GM23248 (cell line): ENCODE measurements at regions not wholly inside any gene's neighbourhood (a gene's known extent, or its start where the extent isn't known, plus 50 kb on each side); places are given as distances from the start of the nearest gene placed in this dataset.
A peak's percentile ranks its signal among the peaks of the same experiment; 100 is the strongest.

Source experiments
- DNase-seq: peaks from one replicate; pipeline ENCODE4 v3.0.0-alpha.2; 2015
- H2AFZ ChIP-seq: fragments of 200-600 bp; sonication (generic); 2 replicates; pipeline ENCODE4 v1.6.1; 2016; ENCODE audit warnings: antibody characterized with exemption
- H3F3A ChIP-seq: fragments of 200-600 bp; sonication (generic); 2 replicates; pipeline ENCODE4 v1.6.1; 2016; ENCODE audit warnings: mild to moderate bottlenecking, antibody characterized with exemption, mixed run types; ENCODE audit not compliant: insufficient read depth
- H3K27ac ChIP-seq: fragments of 200-600 bp; sonication (generic); 2 replicates; pipeline ENCODE4 v1.5.1; 2016; ENCODE audit warnings: mild to moderate bottlenecking
- H3K27me3 ChIP-seq: fragments of 200-600 bp; sonication (generic); replicated peaks from 2 replicates; pipeline ENCODE4 v1.6.1; 2016; ENCODE audit warnings: mild to moderate bottlenecking; ENCODE audit not compliant: insufficient read depth
- H3K36me3 ChIP-seq: fragments of 200-600 bp; sonication (generic); 2 replicates; pipeline ENCODE4 v1.6.1; 2016; ENCODE audit warnings: low read depth, mild to moderate bottlenecking
- H3K4me1 ChIP-seq: fragments of 200-600 bp; sonication (generic); 2 replicates; pipeline ENCODE4 v1.6.1; 2016; ENCODE audit warnings: mild to moderate bottlenecking; ENCODE audit not compliant: insufficient read depth
- H3K4me2 ChIP-seq: fragments of 200-600 bp; sonication (generic); one replicate; pipeline ENCODE4 v1.6.1; 2016; ENCODE audit warnings: mild to moderate bottlenecking; ENCODE audit not compliant: unreplicated experiment
- H3K4me3 ChIP-seq: fragments of 200-600 bp; sonication (generic); 2 replicates; pipeline ENCODE4 v1.5.1; 2016; ENCODE audit warnings: mild to moderate bottlenecking
- H3K79me2 ChIP-seq: fragments of 200-600 bp; sonication (generic); 2 replicates; pipeline ENCODE4 v1.6.1; 2016; ENCODE audit warnings: mild to moderate bottlenecking; ENCODE audit not compliant: insufficient read depth
- H3K9ac ChIP-seq: fragments of 200-600 bp; sonication (generic); 2 replicates; pipeline ENCODE4 v1.6.1; 2016; ENCODE audit warnings: mild to moderate bottlenecking
- H3K9me2 ChIP-seq: fragments of 200-600 bp; sonication (generic); 2 replicates; pipeline ENCODE4 v1.6.1; 2016; ENCODE audit warnings: mixed run types, mild to moderate bottlenecking, moderate library complexity; ENCODE audit not compliant: insufficient read depth
- H3K9me3 ChIP-seq: fragments of 200-600 bp; sonication (generic); one replicate; pipeline ENCODE4 v1.6.1; 2017; ENCODE audit warnings: low read depth
- H4K20me1 ChIP-seq: fragments of 200-600 bp; sonication (generic); 2 replicates; pipeline ENCODE4 v1.6.0; 2016; ENCODE audit not compliant: insufficient read depth
- EZH2 ChIP-seq: fragments of 200-600 bp; sonication (generic); IDR thresholded peaks from 2 replicates; pipeline ENCODE4 v1.6.1; 2018; ENCODE audit warnings: antibody characterized with exemption, mild to moderate bottlenecking; ENCODE audit not compliant: insufficient read depth, poor library complexity, severe bottlenecking
- EZH2phosphoT487 ChIP-seq: fragments of 200-600 bp; sonication (generic); IDR thresholded peaks from 2 replicates; pipeline ENCODE4 v1.6.1; 2018; ENCODE audit warnings: antibody characterized with exemption, moderate library complexity, mild to moderate bottlenecking, low read depth; ENCODE audit not compliant: insufficient read depth
- WGBS, 2 experiments: methylation state at CpG; one replicate each; pipeline ENCODE4 v1.1.6; 2015 to 2017; ENCODE audit warnings: low lambda C conversion rate in 2 of 2, low coverage in 1 of 2; ENCODE audit errors: missing lambda C conversion rate in 2 of 2; 5-methylcytosine and 5-hydroxymethylcytosine counted together
- in situ Hi-C: fragments of 300-500 bp; cut with MboI; formaldehyde crosslinking; loops from 2 replicates; pipeline ENCODE4 v1.15.0; 2020

- H3K9ac ChIP-seq: no peak overlapping the region
- H3K79me2 ChIP-seq: no peaks in the 10 kb centered on the region
- H3K4me3 ChIP-seq: no peak overlapping the region
- no peak overlapping the region for H3K27ac ChIP-seq
- TF ChIP-seq EZH2 (no peak), EZH2phosphoT487 (no peak)
- no peak for DNase-seq
- WGBS, 2 experiments: 36 to 54% methylated on average over 2 of the region's 2 CpGs
- H3K9me2 ChIP-seq: no peaks in the 10 kb centered on the region
- H4K20me1 ChIP-seq: no peaks in the 10 kb centered on the region
- no peak overlapping the region for H3K4me2 ChIP-seq
- H3F3A ChIP-seq: 0 out of 2 replicates have a peak, but pooled peaks cover 10% of the 10 kb centered on the region
- in situ Hi-C loops: no loop called here
- no peak overlapping the region for H2AFZ ChIP-seq
- no peaks in the 10 kb centered on the region for H3K9me3 ChIP-seq
- no peaks in the 10 kb centered on the region for H3K36me3 ChIP-seq
- H3K27me3 ChIP-seq: no peaks in the 10 kb centered on the region
- 0 out of 2 replicates have a peak, but pooled peaks cover 10% of the 10 kb centered on the region for H3K4me1 ChIP-seq
These were observed 172.8 kb upstream of the PTGFR start for GRCh38 chr1:78318011-78318410.

- in situ Hi-C loops: no loop called here
- DNase-seq: no peak
- H3K79me2 ChIP-seq: no peaks in the 10 kb centered on the region
- H3K9me2 ChIP-seq: no peaks in the 10 kb centered on the region
- H3K36me3 ChIP-seq: no peaks in the 10 kb centered on the region
- no peak for TF ChIP-seq EZH2
- no peak for TF ChIP-seq EZH2phosphoT487
- H3K4me1 ChIP-seq: 0 out of 2 replicates have a peak, but pooled peaks cover 16% of the 10 kb centered on the region
- H3K4me2 ChIP-seq: no peak overlapping the region
- no peak overlapping the region for H3K9ac ChIP-seq
- H3F3A ChIP-seq: 0 out of 2 replicates have a peak, but pooled peaks cover 10% of the 10 kb centered on the region
- H3K27ac ChIP-seq: no peak overlapping the region
- WGBS, 2 experiments: 89 to 98% methylated on average over 2 of the region's 2 CpGs
- no peaks in the 10 kb centered on the region for H3K27me3 ChIP-seq
- no peaks in the 10 kb centered on the region for H3K9me3 ChIP-seq
- H4K20me1 ChIP-seq: no peaks in the 10 kb centered on the region
- H3K4me3 ChIP-seq: no peak overlapping the region
- no peak overlapping the region for H2AFZ ChIP-seq
These were observed 171.2 kb upstream of the PTGFR start for GRCh38 chr1:78319603-78320002.

GRCh38 chr1:78322928-78323680 lies 167.7 kb upstream of the PTGFR start:
- WGBS, 2 experiments: 71 to 74% methylated on average over 2 of the region's 2 CpGs
- Histone ChIP-seq H3K4me1 (0 out of 2 replicates have a peak, but pooled peaks cover 14% of the 10 kb centered on the region), H3K9ac (no peak overlapping the region), H3K9me3 (no peaks in the 10 kb centered on the region), H3K79me2 (no peaks in the 10 kb centered on the region), H4K20me1 (no peaks in the 10 kb centered on the region), H3F3A (0 out of 2 replicates have a peak, but pooled peaks cover 7% of the 10 kb centered on the region), H3K4me3 (no peak overlapping the region), H2AFZ (no peak overlapping the region), H3K9me2 (no peaks in the 10 kb centered on the region), H3K36me3 (no peaks in the 10 kb centered on the region), H3K4me2 (no peak overlapping the region), H3K27me3 (no peaks in the 10 kb centered on the region), H3K27ac (no peak overlapping the region)
- TF ChIP-seq EZH2phosphoT487: no peak
- TF ChIP-seq EZH2: no peak
- DNase-seq: peak; percentile 23
- in situ Hi-C loops: no loop called here

GRCh38 chr1:78325293-78325692 lies 165.5 kb upstream of the PTGFR start:
- Histone ChIP-seq H3K4me2 (no peak overlapping the region), H2AFZ (no peak overlapping the region), H3K4me3 (no peak overlapping the region), H3K36me3 (no peaks in the 10 kb centered on the region), H3K27ac (no peak overlapping the region), H3K9ac (no peak overlapping the region), H3K9me2 (no peaks in the 10 kb centered on the region), H3K27me3 (no peaks in the 10 kb centered on the region), H3F3A (no peaks in the 10 kb centered on the region), H3K79me2 (no peaks in the 10 kb centered on the region), H3K9me3 (no peaks in the 10 kb centered on the region), H4K20me1 (no peaks in the 10 kb centered on the region), H3K4me1 (0 out of 2 replicates have a peak, but pooled peaks cover 6% of the 10 kb centered on the region)
- WGBS, 2 experiments: 80 to 87% methylated on average over 3 of the region's 3 CpGs
- DNase-seq: no peak
- no peak for TF ChIP-seq EZH2
- TF ChIP-seq EZH2phosphoT487: no peak
- in situ Hi-C loops: no loop called here
